ENCODE measurements at regions not wholly inside any gene's neighbourhood (a gene's known extent, or its start where the extent isn't known, plus 50 kb on each side); places are given as distances from the start of the nearest gene placed in this dataset.

- no peak for TF ChIP-seq CTCF (IDR thresholded peaks at IDR 0.05)
- no peak for TF ChIP-seq EZH2 (IDR thresholded peaks at IDR 0.05; ENCODE audit: borderline replicate concordance, insufficient read depth, low read depth, low read length, poor library complexity, severe bottlenecking)
Measured at GRCh38 chr7:46230990-46231305, 309.9 kb upstream of the IGFBP3 start.
